Parathyroid adenoma (tissue), 2 donors: ENCODE measurements at regions not wholly inside any gene's neighbourhood (a gene's known extent, or its start where the extent isn't known, plus 50 kb on each side); places are given as distances from the start of the nearest gene placed in this dataset.

Source experiments
- H2AFZ ChIP-seq: fragments of 300-600 bp; sonication (generic); one replicate; pipeline ENCODE4 v1.7.0; 2017; ENCODE audit warnings: antibody characterized with exemption, mild to moderate bottlenecking
- H3K27ac ChIP-seq: fragments of 300-600 bp; sonication (generic); one replicate; pipeline ENCODE4 v1.7.0; 2017
- H3K27me3 ChIP-seq: fragments of 300-600 bp; sonication (generic); one replicate; pipeline ENCODE4 v1.7.0; 2017; ENCODE audit warnings: low read length; ENCODE audit not compliant: control insufficient read depth, insufficient read depth
- H3K36me3 ChIP-seq: fragments of 300-600 bp; sonication (generic); one replicate; pipeline ENCODE4 v1.7.0; 2017; ENCODE audit warnings: low read length; ENCODE audit not compliant: control insufficient read depth, insufficient read depth
- H3K4me1 ChIP-seq: fragments of 300-600 bp; sonication (generic); one replicate; pipeline ENCODE4 v1.7.0; 2017; ENCODE audit warnings: control low read depth
- H3K4me2 ChIP-seq: fragments of 300-600 bp; sonication (generic); one replicate; pipeline ENCODE4 v1.7.0; 2017; ENCODE audit warnings: low read length
- H3K4me3 ChIP-seq: fragments of 300-600 bp; sonication (generic); one replicate; pipeline ENCODE4 v1.7.0; 2017; ENCODE audit warnings: low read depth, low read length
- H3K79me2 ChIP-seq: fragments of 300-600 bp; sonication (generic); one replicate; pipeline ENCODE4 v1.7.0; 2017; ENCODE audit warnings: control low read depth
- H3K9ac ChIP-seq: fragments of 300-600 bp; sonication (generic); one replicate; pipeline ENCODE4 v1.7.0; 2017; ENCODE audit warnings: mild to moderate bottlenecking
- H3K9me3 ChIP-seq: fragments of 300-600 bp; sonication (generic); one replicate; pipeline ENCODE4 v1.7.0; 2017; ENCODE audit warnings: low read length; ENCODE audit not compliant: control insufficient read depth
- TF ChIP-seq, protein P1 (sequence below): fragments of 300-600 bp; sonication (generic); IDR thresholded peaks from one replicate; pipeline ENCODE4 v1.7.0; 2017; ENCODE audit warnings: antibody characterized with exemption, mild to moderate bottlenecking
- donor health status: primary hyperparathyroidism.

DNA sequence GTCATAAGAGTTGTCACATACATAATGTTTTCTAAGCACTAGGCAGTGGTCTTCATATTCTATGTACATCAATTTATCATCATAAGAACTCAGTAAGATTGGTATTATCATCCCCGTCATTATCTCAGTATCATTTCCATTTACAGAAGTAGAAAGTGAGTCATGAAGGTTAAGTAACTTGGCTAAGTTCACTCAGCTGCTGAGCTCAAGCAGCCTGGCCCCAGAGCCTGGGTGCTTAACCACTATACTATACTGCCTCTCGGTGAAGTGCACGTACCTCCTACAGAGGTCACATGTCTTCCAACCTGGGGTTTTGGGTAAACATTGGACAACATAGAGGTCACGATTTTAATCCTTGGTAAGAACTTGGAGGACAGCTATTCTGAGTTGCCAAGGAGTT, 161.5 kb upstream of the GATB start:
- Histone ChIP-seq H3K27me3 (no peaks in the 10 kb centered on the region), H3K9ac (no peak overlapping the region), H3K9me3 (no peaks in the 10 kb centered on the region), H3K4me1 (no peaks in the 10 kb centered on the region), H3K79me2 (no peaks in the 10 kb centered on the region), H2AFZ (no peak overlapping the region), H3K27ac (no peak overlapping the region), H3K4me3 (no peak overlapping the region), H3K4me2 (no peak overlapping the region), H3K36me3 (no peaks in the 10 kb centered on the region)
- TF ChIP-seq, protein P1, sequence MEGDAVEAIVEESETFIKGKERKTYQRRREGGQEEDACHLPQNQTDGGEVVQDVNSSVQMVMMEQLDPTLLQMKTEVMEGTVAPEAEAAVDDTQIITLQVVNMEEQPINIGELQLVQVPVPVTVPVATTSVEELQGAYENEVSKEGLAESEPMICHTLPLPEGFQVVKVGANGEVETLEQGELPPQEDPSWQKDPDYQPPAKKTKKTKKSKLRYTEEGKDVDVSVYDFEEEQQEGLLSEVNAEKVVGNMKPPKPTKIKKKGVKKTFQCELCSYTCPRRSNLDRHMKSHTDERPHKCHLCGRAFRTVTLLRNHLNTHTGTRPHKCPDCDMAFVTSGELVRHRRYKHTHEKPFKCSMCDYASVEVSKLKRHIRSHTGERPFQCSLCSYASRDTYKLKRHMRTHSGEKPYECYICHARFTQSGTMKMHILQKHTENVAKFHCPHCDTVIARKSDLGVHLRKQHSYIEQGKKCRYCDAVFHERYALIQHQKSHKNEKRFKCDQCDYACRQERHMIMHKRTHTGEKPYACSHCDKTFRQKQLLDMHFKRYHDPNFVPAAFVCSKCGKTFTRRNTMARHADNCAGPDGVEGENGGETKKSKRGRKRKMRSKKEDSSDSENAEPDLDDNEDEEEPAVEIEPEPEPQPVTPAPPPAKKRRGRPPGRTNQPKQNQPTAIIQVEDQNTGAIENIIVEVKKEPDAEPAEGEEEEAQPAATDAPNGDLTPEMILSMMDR = no peak

DNA sequence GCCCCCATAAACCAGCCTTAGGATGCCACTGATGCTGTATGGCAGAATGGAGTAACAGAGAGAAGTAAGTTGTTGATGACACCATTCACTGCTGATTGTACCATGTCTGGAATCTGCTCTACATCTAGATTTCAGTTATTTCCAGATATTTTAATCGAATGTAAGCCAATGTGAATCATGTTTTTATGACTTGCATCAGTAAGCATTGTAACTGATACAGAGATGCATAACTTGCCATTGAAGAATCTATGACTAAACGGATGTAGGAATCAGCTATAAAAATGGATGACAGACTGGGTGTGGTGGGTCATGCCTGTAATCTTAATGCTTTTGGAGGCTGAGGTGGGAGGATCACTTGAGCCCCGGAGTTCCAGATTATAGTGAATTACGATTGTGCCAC, 161.0 kb upstream of the GATB start:
- Histone ChIP-seq H3K36me3 (no peaks in the 10 kb centered on the region), H3K4me1 (no peaks in the 10 kb centered on the region), H3K4me3 (no peak overlapping the region), H3K27me3 (no peaks in the 10 kb centered on the region), H2AFZ (no peak overlapping the region), H3K4me2 (no peak overlapping the region), H3K27ac (no peak overlapping the region), H3K79me2 (no peaks in the 10 kb centered on the region), H3K9ac (no peak overlapping the region), H3K9me3 (no peaks in the 10 kb centered on the region)
- TF ChIP-seq, protein P1 = no peak

DNA sequence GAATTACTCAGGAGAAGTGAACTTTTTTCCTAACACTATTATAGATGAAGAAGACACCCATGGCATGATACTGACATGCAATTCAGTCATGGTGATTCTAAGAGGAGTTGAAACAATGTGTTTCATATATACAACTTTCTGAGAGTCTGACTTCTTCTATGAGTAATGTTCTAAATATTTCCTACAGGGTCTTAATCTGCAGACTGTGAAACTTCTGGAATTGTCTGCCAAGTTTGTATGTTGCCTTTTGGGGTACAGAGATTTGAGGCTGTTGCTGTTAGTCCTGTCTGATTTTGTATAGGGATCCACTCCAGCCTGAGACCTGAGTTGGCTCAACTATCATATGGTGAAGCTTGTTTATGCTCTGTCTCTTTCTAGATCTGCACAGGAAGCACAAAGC, 160.6 kb upstream of the GATB start:
- H3K27me3 ChIP-seq = no peaks in the 10 kb centered on the region
- no peak overlapping the region for H3K27ac ChIP-seq
- no peaks in the 10 kb centered on the region for H3K79me2 ChIP-seq
- H3K4me1 ChIP-seq = no peaks in the 10 kb centered on the region
- H2AFZ ChIP-seq = no peak overlapping the region
- H3K9me3 ChIP-seq = no peaks in the 10 kb centered on the region
- TF ChIP-seq, protein P1 = no peak
- no peak overlapping the region for H3K4me2 ChIP-seq
- H3K36me3 ChIP-seq = no peaks in the 10 kb centered on the region
- H3K4me3 ChIP-seq = no peak overlapping the region
- no peak overlapping the region for H3K9ac ChIP-seq

DNA sequence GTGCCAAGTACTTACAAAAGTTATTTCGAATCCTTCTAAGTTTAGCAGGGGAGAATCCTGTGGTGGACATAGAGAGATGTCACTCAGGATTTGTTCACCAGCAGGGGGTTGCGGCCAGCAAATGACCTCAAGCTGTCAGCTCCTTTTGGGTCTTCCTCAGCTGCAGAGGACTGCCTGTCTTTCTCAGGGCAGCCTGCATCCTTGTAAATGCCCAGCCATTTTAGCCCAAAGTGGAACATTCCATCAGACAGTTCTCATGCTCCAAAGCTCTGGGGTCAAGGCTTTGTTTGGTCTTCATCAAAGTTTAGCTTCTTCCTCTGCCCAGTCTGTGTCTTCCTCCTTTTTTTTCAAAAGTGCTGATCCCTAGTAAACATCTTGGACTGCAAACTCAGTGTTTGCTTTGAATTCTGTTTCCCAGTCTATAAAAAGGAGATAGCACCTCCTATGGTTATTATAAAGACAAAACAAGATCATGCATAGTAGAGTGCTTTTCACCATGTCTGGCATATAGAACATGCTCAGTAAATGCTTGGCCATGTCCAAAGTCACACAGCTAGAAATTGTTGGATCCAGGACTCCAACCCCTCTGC, 156.4 kb upstream of the GATB start:
- Histone ChIP-seq H3K4me1 (no peaks in the 10 kb centered on the region), H3K4me3 (no peak overlapping the region)
- TF ChIP-seq, protein P1 = no peak

DNA sequence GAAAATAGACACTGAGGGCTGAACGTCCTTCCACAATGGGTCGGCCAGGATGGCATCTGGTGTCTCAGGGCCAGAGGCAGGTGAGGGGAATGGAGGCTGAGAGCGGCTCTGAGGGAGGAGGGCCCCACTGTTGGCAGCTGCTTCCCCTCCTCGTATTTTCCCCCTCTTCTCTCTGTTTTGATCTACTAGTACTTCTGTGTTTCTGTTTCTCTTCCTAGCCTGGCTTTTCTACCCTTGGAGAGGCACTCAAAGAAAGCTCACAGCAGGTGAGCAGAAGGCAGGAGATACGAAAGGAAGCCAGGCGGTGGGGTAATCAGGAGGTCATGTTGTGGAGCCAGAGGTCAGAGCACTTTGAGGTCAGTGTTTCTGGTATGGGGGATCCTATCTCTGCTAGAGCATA, 151.8 kb upstream of the GATB start:
- TF ChIP-seq, protein P1 = no peak

More for the DNA sequence above, 156.4 kb upstream of the GATB start:
- no peak overlapping the region for H3K9ac ChIP-seq
- no peak overlapping the region for H3K27ac ChIP-seq
- no peak overlapping the region for H2AFZ ChIP-seq
- H3K36me3 ChIP-seq = no peaks in the 10 kb centered on the region
- no peak overlapping the region for H3K4me2 ChIP-seq
- no peaks in the 10 kb centered on the region for H3K79me2 ChIP-seq
- no peaks in the 10 kb centered on the region for H3K9me3 ChIP-seq
- no peaks in the 10 kb centered on the region for H3K27me3 ChIP-seq

More for the DNA sequence above, 151.8 kb upstream of the GATB start:
- Histone ChIP-seq H3K27ac (no peak overlapping the region), H3K4me1 (no peaks in the 10 kb centered on the region), H3K9ac (no peak overlapping the region), H3K4me3 (no peak overlapping the region), H2AFZ (no peak overlapping the region), H3K27me3 (no peaks in the 10 kb centered on the region), H3K4me2 (no peak overlapping the region), H3K9me3 (no peaks in the 10 kb centered on the region), H3K79me2 (no peaks in the 10 kb centered on the region), H3K36me3 (no peaks in the 10 kb centered on the region)
